A549 (cell line): ENCODE measurements at regions not wholly inside any gene's neighbourhood (a gene's known extent, or its start where the extent isn't known, plus 50 kb on each side); places are given as distances from the start of the nearest gene placed in this dataset.

Experiments
- ATAC-seq, 2 experiments: fragments of 200-7000 bp in 1 of 2; fragments of >200 bp in 1 of 2; cut with Nextera tagmentation in 1 of 2; cut with Tn5 transposase in 1 of 2; 3 replicates each; pipeline versions ENCODE4 v1.8.0 to v1.9.1; 2018 to 2020; ENCODE audit warnings: mild to moderate bottlenecking in 1 of 2, moderate library complexity in 1 of 2
- CTCF ChIA-PET: fragments of 300-600 bp; sonication (Branson Sonifier 250); formaldehyde crosslinking; extraction: SDS; loops from one replicate; lab custom pipeline; 2021; ENCODE audit warnings: antibody characterized with exemption, inconsistent platforms; lab: Yijun Ruan, JAX
- POLR2A ChIA-PET: fragments of 350-600 bp; formaldehyde crosslinking; extraction: SDS; loops from one replicate; lab custom pipeline; 2021; ENCODE audit warnings: antibody characterized with exemption, inconsistent platforms; lab: Yijun Ruan, JAX
- DNase-seq, 2 experiments: peaks; one replicate each; pipeline versions ENCODE4 v3.0.0 to v3.0.0-alpha.2; 2011 to 2016; ENCODE audit warnings: low read depth in 1 of 2, low spot score in 1 of 2
- FAIRE-seq: peaks from 2 replicates; lab custom pipeline; 2011; peaks lifted over from hg19 to GRCh38; lab: Jason Lieb, UNC
- H3K27ac ChIP-seq, 2 experiments: fragments of >200 bp; sonication (Bioruptor Twin); formaldehyde crosslinking; 3 replicates each; pipeline ENCODE4 v1.5.1; 2016 to 2017
- H3K4me1 ChIP-seq: fragments of >200 bp; sonication (Bioruptor Twin); formaldehyde crosslinking; 3 replicates; pipeline ENCODE4 v1.6.1; 2016
- H3K4me2 ChIP-seq: fragments of >200 bp; sonication (Bioruptor Twin); formaldehyde crosslinking; 3 replicates; pipeline ENCODE4 v1.6.1; 2016
- H3K4me3 ChIP-seq: fragments of >200 bp; sonication (Bioruptor Twin); formaldehyde crosslinking; 3 replicates; pipeline ENCODE4 v1.5.1; 2016
- H3K9me3 ChIP-seq: fragments of >200 bp; sonication (Bioruptor Twin); formaldehyde crosslinking; 3 replicates; pipeline ENCODE4 v1.6.1; 2016
- BCL3 ChIP-seq: fragments of >200 bp; sonication (Bioruptor Twin); formaldehyde crosslinking; IDR thresholded peaks from 3 replicates; pipeline ENCODE4 v1.6.1; 2016
- CEBPB ChIP-seq, 2 experiments: fragments of >200 bp in 1 of 2; sonication (Bioruptor Twin) in 1 of 2; formaldehyde crosslinking in 1 of 2; IDR thresholded peaks; 2 replicates each; pipeline ENCODE4 v1.6.1; 2012 to 2016
- E2F6 ChIP-seq: IDR thresholded peaks from 2 replicates; pipeline ENCODE4 v1.6.1; 2012; ENCODE audit warnings: low read depth, borderline replicate concordance
- EHMT2 ChIP-seq: fragments of 200-600 bp; sonication (generic); IDR thresholded peaks from 2 replicates; pipeline ENCODE4 v1.6.1; 2016; ENCODE audit warnings: antibody characterized with exemption, low read depth, mild to moderate bottlenecking, moderate library complexity
- EP300 ChIP-seq, 2 experiments: fragments of >200 bp; sonication (Bioruptor Twin); formaldehyde crosslinking; IDR thresholded peaks; 2 replicates in 1 of 2; 3 replicates in 1 of 2; pipeline ENCODE4 v1.6.1; 2016 to 2017
- FOSL2 ChIP-seq, 2 experiments: fragments of 450-650 bp in 1 of 2; fragments of >200 bp in 1 of 2; sonication (Bioruptor Twin) in 1 of 2; formaldehyde crosslinking; IDR thresholded peaks; 2 replicates each; pipeline versions ENCODE4 v1.5.0 to v1.6.1; 2016 to 2020; ENCODE audit warnings: mild to moderate bottlenecking in 1 of 2, moderate library complexity in 1 of 2
- GATA3 ChIP-seq: IDR thresholded peaks from 2 replicates; pipeline ENCODE4 v1.6.1; 2012; ENCODE audit warnings: borderline replicate concordance
- HMGXB4 ChIP-seq: fragments of 250-450 bp; sonication (Bioruptor Pico); IDR thresholded peaks from 2 replicates; pipeline ENCODE4 v1.5.0; 2021; ENCODE audit warnings: mild to moderate bottlenecking, moderate library complexity, borderline replicate concordance
- HOXA7 ChIP-seq: fragments of 250-450 bp; sonication (Bioruptor Pico); IDR thresholded peaks from 2 replicates; pipeline ENCODE4 v1.5.0; 2020; ENCODE audit warnings: mild to moderate bottlenecking, moderate library complexity
- KDM1A ChIP-seq: fragments of 200-600 bp; sonication (generic); IDR thresholded peaks from 2 replicates; pipeline ENCODE4 v1.6.1; 2016; ENCODE audit warnings: low read depth, mild to moderate bottlenecking
- MAFK ChIP-seq: fragments of 450-650 bp; IDR thresholded peaks from 2 replicates; pipeline ENCODE4 v1.6.1; 2014; ENCODE audit not compliant: partially characterized antibody
- MAZ ChIP-seq: fragments of 150-350 bp; IDR thresholded peaks from 2 replicates; pipeline ENCODE4 v1.6.1; 2014; ENCODE audit warnings: antibody characterized with exemption, low read depth, low read length, borderline replicate concordance
- NPAS2 ChIP-seq: fragments of 250-450 bp; sonication (Bioruptor Pico); IDR thresholded peaks from 2 replicates; pipeline ENCODE4 v1.8.0; 2022; ENCODE audit warnings: mild to moderate bottlenecking, moderate library complexity, borderline replicate concordance
- PHF8 ChIP-seq: fragments of 200-600 bp; sonication (generic); IDR thresholded peaks from 2 replicates; pipeline ENCODE4 v1.6.1; 2016; ENCODE audit warnings: low read depth, mild to moderate bottlenecking, antibody characterized with exemption, moderate library complexity, borderline replicate concordance
- RAD21 ChIP-seq, 2 experiments: fragments of >200 bp in 1 of 2; sonication (Bioruptor Twin) in 1 of 2; formaldehyde crosslinking in 1 of 2; IDR thresholded peaks in 1 of 2; conservative IDR thresholded peaks in 1 of 2; 2 replicates in 1 of 2; 3 replicates in 1 of 2; pipeline ENCODE4 v1.6.1; 2012 to 2018; ENCODE audit warnings: inconsistent platforms in 1 of 2
- RARB ChIP-seq: fragments of 250-450 bp; sonication (Bioruptor Pico); IDR thresholded peaks from 2 replicates; pipeline ENCODE4 v1.8.0; 2021; ENCODE audit warnings: mild to moderate bottlenecking, moderate library complexity
- RCOR1 ChIP-seq: fragments of 150-350 bp; IDR thresholded peaks from 2 replicates; pipeline ENCODE4 v1.6.1; 2014; ENCODE audit warnings: antibody characterized with exemption, low read length, low read depth
- REST ChIP-seq: fragments of 200-600 bp; sonication (generic); IDR thresholded peaks from 2 replicates; pipeline ENCODE4 v1.6.1; 2016; ENCODE audit warnings: antibody characterized with exemption, mild to moderate bottlenecking, moderate library complexity
- RFX5 ChIP-seq: fragments of 450-650 bp; IDR thresholded peaks from 2 replicates; pipeline ENCODE4 v1.7.1; 2014; ENCODE audit warnings: antibody characterized with exemption, mild to moderate bottlenecking, moderate library complexity
- SREBF2 ChIP-seq: fragments of 450-650 bp; IDR thresholded peaks from 2 replicates; pipeline ENCODE4 v1.6.1; 2014; ENCODE audit warnings: mild to moderate bottlenecking, moderate library complexity
- TFCP2L1 ChIP-seq: fragments of 250-450 bp; sonication (Bioruptor Pico); IDR thresholded peaks from 2 replicates; pipeline ENCODE4 v1.5.0; 2021; ENCODE audit warnings: mild to moderate bottlenecking
- TP53 ChIP-seq: fragments of 250-450 bp; sonication (Bioruptor Pico); IDR thresholded peaks from 2 replicates; pipeline ENCODE4 v1.5.0; 2021; ENCODE audit warnings: mild to moderate bottlenecking, moderate library complexity
- USF2 ChIP-seq: fragments of 450-650 bp; IDR thresholded peaks from 2 replicates; pipeline ENCODE4 v1.6.1; 2014; ENCODE audit warnings: antibody characterized with exemption
- ZSCAN20 ChIP-seq: fragments of 250-450 bp; sonication (Bioruptor Pico); IDR thresholded peaks from 2 replicates; pipeline ENCODE4 v1.8.0; 2022; ENCODE audit warnings: mild to moderate bottlenecking, moderate library complexity
- WGBS: methylation state at CpG from one replicate; pipeline ENCODE4 v1.1.6; 2017; ENCODE audit errors: missing lambda C conversion rate; 5-methylcytosine and 5-hydroxymethylcytosine counted together

GRCh38 chr1:104018922-104019674 lies 269.4 kb downstream of the AMY1C start (continued):
- TF ChIP-seq FOSL2 (IDR thresholded peaks at IDR 0.05) (no peak), FOSL2 (CRISPR knock-in tag; IDR thresholded peaks at IDR 0.05) (no peak), KDM1A (no peak), NPAS2 (no peak), SREBF2 (no peak), USF2 (no peak), TP53 (no peak)

- 0% methylated on average over 1 of the region's 1 CpG for WGBS
- POLR2A ChIA-PET, result no interaction called here
- H3K4me1 ChIP-seq, result no peaks in the 10 kb centered on the region
- no peak overlapping the region for H3K4me3 ChIP-seq
- CTCF ChIA-PET, result no interaction called here
- no peak for DNase-seq
- no peak overlapping the region for H3K4me2 ChIP-seq
- TF ChIP-seq MAZ, result no peak
- TF ChIP-seq EP300 (IDR thresholded peaks at IDR 0.05), result no peak
- TF ChIP-seq RAD21 (conservative IDR thresholded peaks at IDR 0.05 in 1 of 2, IDR thresholded peaks at IDR 0.05 in 1 of 2), result no peak
- no peak for TF ChIP-seq TFCP2L1 (CRISPR knock-in tag)
- TF ChIP-seq MAFK, result no peak
- TF ChIP-seq GATA3, result no peak
- no peak for TF ChIP-seq BCL3
- TF ChIP-seq, all 56 proteins: peak for 0
- Histone ChIP-seq H3K27ac (no peak overlapping the region), H3K9me3 (no peaks in the 10 kb centered on the region)
- ATAC-seq, result no peak
- no peak for FAIRE-seq
Measured at GRCh38 chr1:104019675-104020049, 270.0 kb downstream of the AMY1C start.

- FAIRE-seq (no peak), DNase-seq (no peak), ATAC-seq (no peak)
Measured at GRCh38 chr1:104028416-104029035, 278.8 kb downstream of the AMY1C start.

More at GRCh38 chr1:104028416-104029035, 278.8 kb downstream of the AMY1C start:
- H3K27ac ChIP-seq, result no peak overlapping the region
- POLR2A ChIA-PET, result no interaction called here
- no peaks in the 10 kb centered on the region for H3K9me3 ChIP-seq
- TF ChIP-seq RARB (CRISPR knock-in tag) (no peak), E2F6 (no peak), REST (no peak), HMGXB4 (CRISPR knock-in tag) (no peak), RFX5 (no peak), PHF8 (no peak), NPAS2 (no peak), RCOR1 (no peak), HOXA7 (CRISPR knock-in tag) (no peak), CEBPB (IDR thresholded peaks at IDR 0.05) (no peak), FOSL2 (IDR thresholded peaks at IDR 0.05) (no peak), FOSL2 (CRISPR knock-in tag; IDR thresholded peaks at IDR 0.05) (no peak), EHMT2 (no peak), USF2 (no peak), MAFK (no peak), ZSCAN20 (CRISPR knock-in tag) (no peak), EP300 (IDR thresholded peaks at IDR 0.05) (no peak)
- TF ChIP-seq, all 56 proteins: peak for 0
- Histone ChIP-seq H3K4me3 (no peak overlapping the region), H3K4me1 (no peaks in the 10 kb centered on the region), H3K4me2 (no peak overlapping the region)
- CTCF ChIA-PET, result no interaction called here
- WGBS, result 5% methylated on average over 3 of the region's 3 CpGs
